IMR-90 (cell line): ENCODE measurements at regions not wholly inside any gene's neighbourhood (a gene's known extent, or its start where the extent isn't known, plus 50 kb on each side); places are given as distances from the start of the nearest gene placed in this dataset.

Source experiments
- ATAC-seq: fragments of 200-7000 bp; cut with Tn5 transposase; 2 replicates; pipeline ENCODE4 v1.9.1; 2020; ENCODE audit warnings: low read depth, mild to moderate bottlenecking, moderate library complexity
- BruUV-seq: library from RNA; stranded (reverse); fragments of 400-500 nt; replicated peaks from 2 replicates; lab custom pipeline; 2021; lab: Mats Ljungman, UMichigan
- CTCF ChIA-PET: fragments of 300-600 bp; formaldehyde crosslinking; extraction: SDS; loops from one replicate; lab custom pipeline; 2021; ENCODE audit warnings: antibody characterized with exemption; lab: Yijun Ruan, JAX
- POLR2A ChIA-PET: fragments of 300-600 bp; sonication (Branson Sonifier 250); formaldehyde crosslinking; loops from one replicate; lab custom pipeline; 2022; ENCODE audit warnings: antibody characterized with exemption; ENCODE audit not compliant: unreplicated experiment; lab: Charles Lee
- DNase-seq: peaks from one replicate; pipeline ENCODE4 v3.0.0; 2013
- H2AFZ ChIP-seq: replicated peaks from 2 replicates; pipeline ENCODE3; 2013; ENCODE audit warnings: low read length, mild to moderate bottlenecking; ENCODE audit not compliant: poor library complexity
- H2AK5ac ChIP-seq: 2 replicates; pipeline ENCODE4 v1.6.1; 2013; ENCODE audit warnings: low read depth, low read length, inconsistent platforms
- H2AK9ac ChIP-seq: replicated peaks from 2 replicates; pipeline ENCODE3; 2013; ENCODE audit warnings: mild to moderate bottlenecking, low read depth, low read length, moderate library complexity; ENCODE audit not compliant: poor library complexity
- H2BK120ac ChIP-seq: 2 replicates; pipeline ENCODE4 v1.6.1; 2013; ENCODE audit warnings: low read depth, low read length, inconsistent platforms
- H2BK15ac ChIP-seq: 3 replicates; pipeline ENCODE4 v1.6.1; 2013; ENCODE audit warnings: low read depth, low read length, inconsistent platforms
- H2BK20ac ChIP-seq: 2 replicates; pipeline ENCODE4 v1.6.1; 2013; ENCODE audit warnings: low read depth, mild to moderate bottlenecking, inconsistent platforms, low read length, moderate library complexity
- H2BK5ac ChIP-seq: 2 replicates; pipeline ENCODE4 v1.6.1; 2013; ENCODE audit warnings: mild to moderate bottlenecking, low read depth, low read length, inconsistent platforms; ENCODE audit not compliant: poor library complexity, severe bottlenecking
- H3K14ac ChIP-seq: replicated peaks from 2 replicates; pipeline ENCODE4 v1.6.1; 2013; ENCODE audit warnings: low read depth, low read length, inconsistent platforms
- H3K18ac ChIP-seq: 2 replicates; pipeline ENCODE4 v1.6.1; 2013; ENCODE audit warnings: low read depth, low read length, control low read depth
- H3K23ac ChIP-seq: 2 replicates; pipeline ENCODE4 v1.6.1; 2013; ENCODE audit warnings: low read depth, low read length, inconsistent platforms
- H3K27ac ChIP-seq: 2 replicates; pipeline ENCODE4 v1.5.1; 2013; ENCODE audit warnings: mild to moderate bottlenecking, control low read depth, low read length; ENCODE audit not compliant: insufficient read depth
- H3K27me3 ChIP-seq: 2 replicates; pipeline ENCODE4 v1.6.1; 2013; ENCODE audit warnings: low read length; ENCODE audit not compliant: control insufficient read depth, insufficient read depth
- H3K36me3 ChIP-seq: 2 replicates; pipeline ENCODE4 v1.6.1; 2013; ENCODE audit warnings: low read length, mixed read lengths; ENCODE audit not compliant: control insufficient read depth, insufficient read depth
- H3K4ac ChIP-seq: 2 replicates; pipeline ENCODE4 v1.6.1; 2013; ENCODE audit warnings: low read depth, low read length, inconsistent platforms
- H3K4me1 ChIP-seq: 2 replicates; pipeline ENCODE4 v1.6.1; 2013; ENCODE audit warnings: low read length, mixed read lengths; ENCODE audit not compliant: control insufficient read depth, insufficient read depth
- H3K4me2 ChIP-seq: 2 replicates; pipeline ENCODE4 v1.6.1; 2013; ENCODE audit warnings: low read depth, mild to moderate bottlenecking, control low read depth, low read length, moderate library complexity
- H3K4me3 ChIP-seq: 2 replicates; pipeline ENCODE4 v1.5.1; 2013; ENCODE audit warnings: low read depth, mild to moderate bottlenecking, control low read depth, low read length, moderate library complexity; ENCODE audit not compliant: insufficient read depth
- H3K56ac ChIP-seq: 2 replicates; pipeline ENCODE4 v1.6.1; 2013; ENCODE audit warnings: low read length, inconsistent platforms; ENCODE audit not compliant: insufficient read depth; ENCODE audit errors: extremely low read depth
- H3K79me1 ChIP-seq, 2 experiments: 2 replicates each; pipeline ENCODE4 v1.6.1; 2013; ENCODE audit warnings: low read length in 2 of 2, inconsistent platforms in 1 of 2, low read depth in 1 of 2
- H3K9ac ChIP-seq: 2 replicates; pipeline ENCODE4 v1.6.1; 2013; ENCODE audit warnings: low read depth, low read length, control low read depth
- H3K9me1 ChIP-seq: 2 replicates; pipeline ENCODE4 v1.6.1; 2013; ENCODE audit warnings: low read length, inconsistent platforms; ENCODE audit not compliant: insufficient read depth
- H3K9me3 ChIP-seq: 2 replicates; pipeline ENCODE4 v1.6.1; 2013; ENCODE audit warnings: low read length; ENCODE audit not compliant: control insufficient read depth, insufficient read depth
- H4K20me1 ChIP-seq: 2 replicates; pipeline ENCODE4 v1.6.1; 2013; ENCODE audit warnings: low read length, inconsistent platforms; ENCODE audit not compliant: insufficient read depth
- H4K5ac ChIP-seq: 2 replicates; pipeline ENCODE4 v1.6.1; 2013; ENCODE audit warnings: mild to moderate bottlenecking, low read depth, low read length, control low read depth
- H4K8ac ChIP-seq, 2 experiments: 2 replicates each; pipeline ENCODE4 v1.6.1; 2013; ENCODE audit warnings: low read depth in 2 of 2, low read length in 2 of 2, control low read depth in 1 of 2, inconsistent platforms in 1 of 2
- H4K91ac ChIP-seq: 2 replicates; pipeline ENCODE4 v1.6.1; 2013; ENCODE audit warnings: low read depth, low read length, inconsistent platforms; ENCODE audit not compliant: insufficient read depth
- BHLHE40 ChIP-seq: fragments of 150-350 bp; IDR thresholded peaks from 2 replicates; pipeline ENCODE4 v1.6.1; 2016; ENCODE audit warnings: mild to moderate bottlenecking, low read depth, low read length
- CEBPB ChIP-seq: IDR thresholded peaks from 2 replicates; pipeline ENCODE4 v1.6.1; 2012; ENCODE audit warnings: low read depth, low read length, improper control_type of control experiment
- CHD1 ChIP-seq: IDR thresholded peaks from 2 replicates; pipeline ENCODE4 v1.6.1; 2012; ENCODE audit warnings: low read depth, low read length, improper control_type of control experiment
- CTCF ChIP-seq: conservative IDR thresholded peaks from 2 replicates; pipeline ENCODE4 v1.5.1; 2012; ENCODE audit warnings: mild to moderate bottlenecking, low read depth, low read length, improper control_type of control experiment
- ELK1 ChIP-seq: fragments of 150-350 bp; IDR thresholded peaks from 2 replicates; pipeline ENCODE4 v1.6.1; 2016; ENCODE audit warnings: low read depth, mild to moderate bottlenecking, low read length, moderate library complexity, borderline replicate concordance
- FOS ChIP-seq: fragments of 150-350 bp; IDR thresholded peaks from 2 replicates; pipeline ENCODE4 v1.6.1; 2016; ENCODE audit warnings: low read depth, low read length
- MAFK ChIP-seq: IDR thresholded peaks from 2 replicates; pipeline ENCODE4 v1.6.1; 2012; ENCODE audit warnings: low read depth, low read length, improper control_type of control experiment
- MAZ ChIP-seq: IDR thresholded peaks from 2 replicates; pipeline ENCODE4 v1.6.1; 2012; ENCODE audit warnings: low read depth, mild to moderate bottlenecking, low read length, improper control_type of control experiment, moderate library complexity, borderline replicate concordance
- MXI1 ChIP-seq: IDR thresholded peaks from 2 replicates; pipeline ENCODE4 v1.6.1; 2012; ENCODE audit warnings: low read depth, mild to moderate bottlenecking, low read length, moderate library complexity, borderline replicate concordance
- NFE2L2 ChIP-seq: fragments of 150-350 bp; IDR thresholded peaks from 2 replicates; pipeline ENCODE4 v1.6.1; 2016; ENCODE audit warnings: low read depth, mild to moderate bottlenecking, low read length
- POLR2A ChIP-seq: IDR thresholded peaks from 2 replicates; pipeline ENCODE4 v1.6.1; 2012; ENCODE audit warnings: mild to moderate bottlenecking, low read depth, low read length
- RAD21 ChIP-seq: IDR thresholded peaks from 2 replicates; pipeline ENCODE4 v1.6.1; 2012; ENCODE audit warnings: low read length, improper control_type of control experiment
- RCOR1 ChIP-seq: IDR thresholded peaks from 2 replicates; pipeline ENCODE4 v1.6.1; 2012; ENCODE audit warnings: mild to moderate bottlenecking, low read length, improper control_type of control experiment; ENCODE audit not compliant: insufficient replicate concordance
- RFX5 ChIP-seq: IDR thresholded peaks from 2 replicates; pipeline ENCODE4 v1.8.0; 2012; ENCODE audit warnings: low read depth, mild to moderate bottlenecking, low read length, moderate library complexity
- SMC3 ChIP-seq: fragments of 150-350 bp; IDR thresholded peaks from 2 replicates; pipeline ENCODE4 v1.6.1; 2016; ENCODE audit warnings: low read depth, mild to moderate bottlenecking, antibody characterized with exemption, low read length, moderate library complexity
- USF2 ChIP-seq: fragments of 150-350 bp; IDR thresholded peaks from 2 replicates; pipeline ENCODE4 v1.6.1; 2017; ENCODE audit warnings: mild to moderate bottlenecking, antibody characterized with exemption, low read length, low read depth
- WGBS, 2 experiments: methylation state at CpG; one replicate each; pipeline versions ENCODE4 v1.1.5 to v1.1.7; 2013; ENCODE audit warnings: missing lambda C conversion rate in 2 of 2; ENCODE audit not compliant: insufficient read length in 1 of 2; ENCODE audit errors: extremely low coverage in 2 of 2; 5-methylcytosine and 5-hydroxymethylcytosine counted together
- dilution Hi-C: fragments of 300-500 bp; cut with HindIII; formaldehyde crosslinking; loops from one replicate; pipeline ENCODE4 v1.14.3; 2018; ENCODE audit warnings: low sequenced_read_pairs; ENCODE audit not compliant: unreplicated experiment
- in situ Hi-C: fragments of 300-500 bp; cut with MboI; formaldehyde crosslinking; loops from 3 replicates; pipeline ENCODE4 v1.14.3; 2019; ENCODE audit warnings: low sequenced_read_pairs, inconsistent platforms, mixed read lengths
- intact Hi-C: fragments of 100-400 bp; cut with micrococcal nuclease; formaldehyde crosslinking; loops from 2 replicates; pipeline ENCODE4 v1.10.0; 2022

GRCh38 chr1:59104191-59104760, 192.6 kb upstream of the FGGY start:
- no peak overlapping the region for H3K14ac ChIP-seq
- no peak overlapping the region for H2BK20ac ChIP-seq
- H2AFZ ChIP-seq: no peak overlapping the region
- DNase-seq: no peak
- H3K79me1 ChIP-seq: no peaks in the 10 kb centered on the region
- no peak overlapping the region for H2BK15ac ChIP-seq
- ATAC-seq: no peak
- no peak overlapping the region for H3K27ac ChIP-seq
- no peak overlapping the region for H3K9ac ChIP-seq
- H3K23ac ChIP-seq: no peak overlapping the region
- H3K4me3 ChIP-seq: no peak overlapping the region
- TF ChIP-seq USF2: no peak
- no peak for TF ChIP-seq RAD21
- no peak for TF ChIP-seq MAZ
- TF ChIP-seq RFX5: no peak
- TF ChIP-seq POLR2A: no peak
- no peak for TF ChIP-seq ELK1
- TF ChIP-seq NFE2L2: no peak
- no peak for TF ChIP-seq MAFK
- no peak for TF ChIP-seq FOS
- no peak for TF ChIP-seq BHLHE40
- TF ChIP-seq RCOR1: no peak
- no peak for TF ChIP-seq SMC3
- no peak for TF ChIP-seq CHD1
- no peak for TF ChIP-seq CTCF
- TF ChIP-seq MXI1: no peak
- TF ChIP-seq CEBPB: no peak
- no peak overlapping the region for H4K91ac ChIP-seq
- no peak overlapping the region for H2AK5ac ChIP-seq
- BruUV-seq: no TSS peak
- H3K4ac ChIP-seq: no peak overlapping the region
- no peak overlapping the region for H3K4me2 ChIP-seq
- no peaks in the 10 kb centered on the region for H3K27me3 ChIP-seq
- H3K36me3 ChIP-seq: no peaks in the 10 kb centered on the region
- H3K9me1 ChIP-seq: no peaks in the 10 kb centered on the region; the same call in 1 of the 2 replicates
- in situ Hi-C loops (no loop called here), dilution Hi-C loops (no loop called here), intact Hi-C loops (no loop called here)
- H2BK5ac ChIP-seq: no peak overlapping the region
- CTCF ChIA-PET: interaction anchor here (0.7 to 1.1 kb wide), 2 partner anchors 9 to 175 kb away, joined by 3 read pairs; no protein-coding TSS in a partner anchor
- no peaks in the 10 kb centered on the region for H3K4me1 ChIP-seq
- WGBS, 2 experiments: no CpG with 5 or more reads among the region's 4 CpGs
- H2AK9ac ChIP-seq: no peak overlapping the region
- H4K20me1 ChIP-seq: no peaks in the 10 kb centered on the region
- H3K9me3 ChIP-seq: no peaks in the 10 kb centered on the region
- H2BK120ac ChIP-seq: no peak overlapping the region
- no peak overlapping the region for H4K5ac ChIP-seq
- H3K18ac ChIP-seq: no peak overlapping the region
- H4K8ac ChIP-seq: no peak overlapping the region
- POLR2A ChIA-PET: no interaction called here
- no peak overlapping the region for H3K56ac ChIP-seq
